Naive thymus-derived CD8-positive, alpha-beta T cell (primary cell): ENCODE measurements at regions not wholly inside any gene's neighbourhood (a gene's known extent, or its start where the extent isn't known, plus 50 kb on each side); places are given as distances from the start of the nearest gene placed in this dataset.

Source experiments
- ATAC-seq, 2 donors: fragments of 150-1000 bp; cut with Tn5 transposase in 1 of 2; sonication (Bioruptor Pico), chemical (Tn5 transposase) in 1 of 2; 1 replicate in 1 of 2; 2 replicates in 1 of 2; pipeline ENCODE4 v1.10.0; 2021; ENCODE audit warnings: mild to moderate bottlenecking in 2 of 2, moderate library complexity in 2 of 2
- POLR2A ChIA-PET: fragments of 350-600 bp; sonication (Branson Sonifier 250); formaldehyde crosslinking; loops from one replicate; lab custom pipeline; 2021; ENCODE audit warnings: antibody characterized with exemption; lab: Charles Lee
- DNase-seq, 10 donors: peaks; one replicate each; pipeline versions ENCODE4 v3.0.0 to v3.0.0-alpha.2; 2020 to 2022
- H3K27ac Mint-ChIP-seq, 10 donors: one replicate each; pipeline ENCODE4 v1.8.0; 2020 to 2022; ENCODE audit warnings: mild to moderate bottlenecking in 10 of 10, mixed read lengths in 10 of 10, moderate library complexity in 4 of 10, inconsistent platforms in 1 of 10
- H3K27me3 Mint-ChIP-seq, 5 donors: one replicate each; pipeline ENCODE4 v1.8.0; 2021 to 2022; ENCODE audit warnings: mixed read lengths in 5 of 5
- H3K36me3 Mint-ChIP-seq, 3 donors: one replicate each; pipeline ENCODE4 v1.8.0; 2020 to 2022; ENCODE audit warnings: mixed read lengths in 3 of 3, mild to moderate bottlenecking in 2 of 3, inconsistent platforms in 1 of 3
- H3K4me1 Mint-ChIP-seq, 4 donors: one replicate each; pipeline ENCODE4 v1.8.0; 2021 to 2022; ENCODE audit warnings: mixed read lengths in 4 of 4
- H3K4me3 Mint-ChIP-seq, 10 donors: one replicate each; pipeline ENCODE4 v1.8.0; 2020 to 2022; ENCODE audit warnings: mild to moderate bottlenecking in 10 of 10, mixed read lengths in 10 of 10, moderate library complexity in 6 of 10, inconsistent platforms in 1 of 10
- H3K9me3 Mint-ChIP-seq, 9 donors: one replicate each; pipeline ENCODE4 v1.8.0; 2020 to 2022; ENCODE audit warnings: mixed read lengths in 9 of 9, mild to moderate bottlenecking in 3 of 9, inconsistent platforms in 1 of 9, moderate library complexity in 1 of 9

DNA sequence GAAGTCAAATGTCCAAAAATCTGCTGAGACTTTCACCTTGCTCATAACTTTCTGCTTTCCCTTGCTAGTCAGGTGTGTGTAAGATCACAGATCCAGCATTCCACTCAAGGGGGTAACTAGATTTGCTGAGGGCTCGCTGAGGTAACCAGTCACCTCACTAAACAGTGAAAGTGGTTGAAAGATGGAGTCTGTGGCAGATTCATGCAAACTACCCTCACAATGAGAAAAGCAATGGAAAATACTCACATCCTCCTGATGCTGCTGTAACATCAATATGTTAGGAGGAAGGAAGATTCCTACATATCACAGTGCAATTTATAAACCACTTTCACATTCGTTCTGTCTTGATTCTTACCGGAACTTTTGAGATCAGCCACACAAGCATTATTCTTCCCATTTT lies 174.3 kb upstream of the BCL6 start:
- peaks cover 16 to 44% (median 37%) of the 10 kb centered on the region in 4 donors for H3K4me1 Mint-ChIP-seq
- POLR2A ChIA-PET: no interaction called here
- DNase-seq (no peak), ATAC-seq (peak; percentile 50 to 52)
- H3K4me3 Mint-ChIP-seq: peak overlapping the region; percentile 63 to 87 (median 83)
- H3K27ac Mint-ChIP-seq: peak overlapping the region; percentile 41 to 93 (median 87)
- peaks cover 0 to 9% (median under 1%) of the 10 kb centered on the region in 3 donors for H3K36me3 Mint-ChIP-seq
- peaks cover 0 to 6% (median under 1%) of the 10 kb centered on the region in 9 donors for H3K9me3 Mint-ChIP-seq
- no peaks in the 10 kb centered on the region for H3K27me3 Mint-ChIP-seq

DNA sequence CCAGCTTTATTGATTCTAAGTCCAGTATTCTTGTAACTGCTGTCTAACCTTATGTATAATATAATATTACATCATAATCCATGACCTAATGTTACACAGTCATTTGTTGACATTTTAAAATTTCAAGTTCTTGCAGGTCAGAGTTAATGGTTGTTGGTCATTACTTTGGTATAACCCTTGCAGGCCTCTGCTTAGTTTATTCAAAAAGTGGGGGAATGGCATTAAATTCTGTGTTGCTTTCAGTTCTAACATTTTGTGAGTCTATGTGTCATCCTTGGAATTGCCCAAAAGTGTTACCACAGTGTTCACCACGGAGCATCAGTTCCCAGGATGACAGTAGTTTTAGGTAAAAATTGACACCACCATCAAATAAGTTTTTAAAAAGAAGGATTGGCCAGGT lies 174.8 kb upstream of the BCL6 start:
- no peak for ATAC-seq
- peaks cover 0 to 9% (median 5%) of the 10 kb centered on the region in 9 donors for H3K9me3 Mint-ChIP-seq
- POLR2A ChIA-PET: no interaction called here

DNA sequence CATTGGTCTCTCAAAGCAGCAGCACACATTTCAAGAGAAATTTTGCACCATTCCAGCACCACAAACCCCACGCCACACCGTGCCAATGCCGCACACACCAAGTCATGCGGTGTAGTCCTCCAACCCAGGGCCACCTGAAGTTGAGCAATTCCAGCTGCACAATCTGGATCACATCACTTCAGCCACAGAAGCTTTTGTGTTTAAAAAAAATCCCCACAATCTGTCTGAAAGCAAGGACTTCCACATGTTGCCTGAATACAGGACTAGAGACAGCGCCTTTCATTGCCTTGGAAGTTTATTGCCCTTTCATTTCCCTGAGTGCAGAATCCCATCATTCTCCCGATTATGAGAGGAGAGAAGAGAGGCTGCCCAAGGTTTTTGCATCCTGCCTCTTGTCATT lies 175.6 kb upstream of the BCL6 start:
- H3K27ac Mint-ChIP-seq: peak overlapping the region in 3 of 10 donors; percentile 25 to 53 (median 42)

More for the DNA sequence above, 174.8 kb upstream of the BCL6 start:
- peak overlapping the region in 9 of 10 donors; percentile 63 to 87 (median 83) for H3K4me3 Mint-ChIP-seq
- H3K27me3 Mint-ChIP-seq: no peaks in the 10 kb centered on the region
- peaks cover 13 to 44% (median 37%) of the 10 kb centered on the region in 4 donors for H3K4me1 Mint-ChIP-seq
- peak overlapping the region in 7 of 10 donors; percentile 41 to 93 (median 88) for H3K27ac Mint-ChIP-seq
- peaks cover 0 to 11% (median 3%) of the 10 kb centered on the region in 3 donors for H3K36me3 Mint-ChIP-seq
- DNase-seq: no peak

DNA sequence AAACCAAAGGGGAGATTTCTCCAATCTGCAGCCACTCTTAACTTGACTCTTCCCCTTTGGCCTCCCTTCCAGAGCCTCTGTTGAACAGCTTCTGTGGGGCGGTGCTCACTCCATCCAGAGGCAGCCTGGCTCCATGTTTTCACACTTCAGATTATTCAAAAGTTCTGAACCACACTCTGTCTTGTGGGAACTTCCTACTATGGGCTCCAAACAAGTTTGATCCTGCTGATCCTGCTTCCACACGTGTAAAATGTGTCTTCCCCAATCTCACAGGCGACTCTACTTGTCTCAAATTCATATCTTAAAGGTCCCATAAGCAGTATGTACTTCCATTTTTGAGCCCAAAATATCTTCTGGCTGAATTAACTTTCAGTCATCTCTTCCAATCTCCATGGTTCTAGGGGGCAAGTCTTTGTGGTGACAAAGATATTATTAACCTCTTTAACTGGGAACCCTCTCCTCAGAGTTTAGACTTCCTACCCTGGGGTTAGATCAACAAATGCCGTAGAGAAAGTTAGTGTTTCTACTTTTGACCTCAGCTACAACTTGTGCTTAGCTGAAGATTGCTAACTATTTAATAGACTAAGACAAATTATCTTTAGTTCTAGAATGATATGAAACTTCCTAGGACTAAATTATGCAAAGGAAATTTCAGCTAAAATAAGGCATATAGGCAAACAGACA lies 176.3 kb upstream of the BCL6 start:
- no peak for DNase-seq
- Mint-ChIP-seq H3K9me3 (peaks cover 0 to 16% (median 7%) of the 10 kb centered on the region in 9 donors), H3K36me3 (peaks cover 0 to 11% (median 3%) of the 10 kb centered on the region in 3 donors), H3K4me3 (peak overlapping the region in 4 of 10 donors; percentile 13 to 52 (median 31)), H3K4me1 (peaks cover 17 to 51% (median 47%) of the 10 kb centered on the region in 4 donors), H3K27me3 (no peaks in the 10 kb centered on the region), H3K27ac (peak overlapping the region in 3 of 10 donors; percentile 26 to 53 (median 42))
- POLR2A ChIA-PET: interaction anchor here (0.7 to 1.0 kb wide), 2 partner anchors 916 to 1138 kb away, joined by 3 to 4 read pairs; partner anchors contain the start of gene EIF4A2
- ATAC-seq: no peak

More for the DNA sequence above, 175.6 kb upstream of the BCL6 start:
- POLR2A ChIA-PET: interaction anchor here (1.0 kb wide), 1 partner anchor 1138 kb away, joined by 3 read pairs; the partner anchor contains the start of gene EIF4A2
- no peak for ATAC-seq
- peaks cover 13 to 46% (median 40%) of the 10 kb centered on the region in 4 donors for H3K4me1 Mint-ChIP-seq
- no peak for DNase-seq
- peaks cover 0 to 16% (median 7%) of the 10 kb centered on the region in 9 donors for H3K9me3 Mint-ChIP-seq
- H3K4me3 Mint-ChIP-seq: peak overlapping the region in 4 of 10 donors; percentile 13 to 52 (median 28)
- no peaks in the 10 kb centered on the region for H3K27me3 Mint-ChIP-seq
- H3K36me3 Mint-ChIP-seq: peaks cover 0 to 11% (median 3%) of the 10 kb centered on the region in 3 donors

DNA sequence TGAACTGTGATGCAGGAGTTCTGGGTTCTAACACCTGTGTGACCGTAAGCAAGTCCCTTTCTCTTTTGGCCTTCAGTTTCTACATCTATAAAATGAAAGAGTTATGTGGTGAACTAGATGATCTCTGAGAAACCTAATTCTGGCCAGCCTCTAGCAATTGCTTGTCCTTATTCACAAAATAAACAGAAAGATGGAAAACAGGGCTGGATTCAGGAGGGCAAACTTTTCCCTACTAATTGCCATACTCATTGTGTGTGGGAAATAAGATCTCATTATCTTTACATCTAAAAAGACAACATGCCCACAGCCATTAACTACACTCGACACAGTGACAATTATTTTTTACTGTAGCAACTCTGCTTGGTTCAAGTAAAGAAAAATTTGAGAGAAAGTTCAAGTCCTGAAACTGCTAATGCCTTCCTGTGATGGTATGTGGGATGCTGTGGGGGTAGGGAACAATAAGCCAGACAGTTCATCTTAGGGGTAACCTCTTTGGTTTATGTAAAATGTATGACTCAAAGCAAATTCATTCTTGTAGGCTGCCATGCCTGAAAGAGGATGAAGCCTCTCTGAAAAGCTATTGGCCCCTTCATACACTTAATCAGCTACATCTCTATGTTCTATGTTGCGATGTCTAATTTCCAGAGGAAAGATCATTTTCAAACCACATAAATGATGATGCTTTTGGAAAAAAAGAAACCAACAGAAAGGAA lies 177.6 kb upstream of the BCL6 start:
- DNase-seq: no peak
- Mint-ChIP-seq H3K9me3 (peaks cover 0 to 16% (median 7%) of the 10 kb centered on the region in 9 donors), H3K27me3 (no peaks in the 10 kb centered on the region), H3K27ac (no peak overlapping the region), H3K4me1 (peaks cover 23 to 55% (median 53%) of the 10 kb centered on the region in 4 donors), H3K4me3 (no peak overlapping the region), H3K36me3 (peaks cover 0 to 11% (median 3%) of the 10 kb centered on the region in 3 donors)
- POLR2A ChIA-PET: no interaction called here
- no peak for ATAC-seq

DNA sequence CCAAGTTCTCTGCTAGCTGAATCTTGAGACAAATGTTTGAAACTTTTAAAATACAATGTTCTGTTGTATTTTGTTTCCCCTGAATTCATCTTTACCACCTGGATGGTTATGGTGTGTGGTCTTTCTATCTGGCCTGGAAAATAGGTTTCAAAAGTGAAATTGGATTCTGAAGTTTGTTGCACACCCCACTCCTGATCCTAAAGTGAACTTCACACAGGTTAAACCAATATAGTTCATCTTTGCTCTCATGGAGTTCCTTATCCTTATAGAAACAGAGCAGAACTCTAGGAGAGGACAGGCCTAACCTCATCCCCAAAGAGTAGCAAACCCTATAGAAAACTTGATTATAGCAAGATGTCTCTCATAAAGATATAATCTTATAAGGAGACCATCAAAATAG lies 179.4 kb upstream of the BCL6 start:
- Mint-ChIP-seq H3K4me3 (no peak overlapping the region), H3K36me3 (peaks cover 0 to 11% (median 3%) of the 10 kb centered on the region in 3 donors), H3K9me3 (peaks cover 0 to 16% (median 7%) of the 10 kb centered on the region in 9 donors), H3K27me3 (no peaks in the 10 kb centered on the region), H3K4me1 (peaks cover 15 to 49% (median 41%) of the 10 kb centered on the region in 4 donors), H3K27ac (no peak overlapping the region)
- ATAC-seq (no peak), DNase-seq (no peak)
- POLR2A ChIA-PET: no interaction called here

DNA sequence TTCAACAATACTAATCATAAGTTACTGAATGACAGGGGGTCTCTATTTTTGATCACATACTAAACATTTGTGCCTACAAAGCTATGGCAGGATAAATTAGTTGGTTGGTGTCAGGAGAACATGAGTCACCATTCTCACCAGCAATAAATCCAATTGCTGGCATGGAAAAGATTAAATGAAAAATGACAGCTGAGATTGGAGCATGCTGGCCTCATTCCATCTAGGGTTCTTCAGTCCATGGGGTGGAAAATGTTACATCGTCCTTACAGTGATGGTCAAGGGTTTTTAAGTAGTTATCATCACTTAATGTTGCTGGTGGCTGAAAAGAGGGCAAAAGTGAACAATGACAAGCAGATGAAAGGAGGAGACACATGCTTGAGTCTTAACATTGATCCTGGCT lies 180.1 kb upstream of the BCL6 start:
- ATAC-seq (no peak), DNase-seq (no peak)
- Mint-ChIP-seq H3K4me3 (no peak overlapping the region), H3K27me3 (no peaks in the 10 kb centered on the region), H3K36me3 (peaks cover 0 to 11% (median 3%) of the 10 kb centered on the region in 3 donors), H3K27ac (no peak overlapping the region), H3K9me3 (peaks cover 0 to 16% (median 7%) of the 10 kb centered on the region in 9 donors), H3K4me1 (peaks cover 13 to 44% (median 35%) of the 10 kb centered on the region in 4 donors)
- POLR2A ChIA-PET: no interaction called here

DNA sequence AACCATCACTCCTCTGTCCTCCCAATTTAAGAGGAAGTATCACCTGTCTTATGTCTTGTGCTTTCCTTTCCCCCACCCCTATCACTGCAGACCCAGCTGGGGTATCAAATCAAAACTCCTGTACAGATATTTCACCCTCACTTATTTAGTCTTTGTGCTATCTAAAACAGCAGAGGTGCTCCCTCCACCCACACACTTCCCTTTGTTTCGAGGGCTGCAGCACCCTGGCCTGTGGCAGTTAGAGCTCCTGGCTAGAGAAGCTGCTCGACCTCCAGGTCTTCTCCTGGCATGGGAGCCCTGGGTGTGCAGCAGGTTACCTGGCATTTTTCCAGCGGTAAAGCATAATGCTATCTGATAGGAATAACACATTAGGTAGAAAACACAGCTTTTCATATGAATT lies 181.4 kb upstream of the BCL6 start:
- DNase-seq: no peak
- H3K4me3 Mint-ChIP-seq: peak overlapping the region in 3 of 10 donors; percentile 7 to 66 (median 47)
- H3K27ac Mint-ChIP-seq: peak overlapping the region in 6 of 10 donors; percentile 2 to 63 (median 46)

DNA sequence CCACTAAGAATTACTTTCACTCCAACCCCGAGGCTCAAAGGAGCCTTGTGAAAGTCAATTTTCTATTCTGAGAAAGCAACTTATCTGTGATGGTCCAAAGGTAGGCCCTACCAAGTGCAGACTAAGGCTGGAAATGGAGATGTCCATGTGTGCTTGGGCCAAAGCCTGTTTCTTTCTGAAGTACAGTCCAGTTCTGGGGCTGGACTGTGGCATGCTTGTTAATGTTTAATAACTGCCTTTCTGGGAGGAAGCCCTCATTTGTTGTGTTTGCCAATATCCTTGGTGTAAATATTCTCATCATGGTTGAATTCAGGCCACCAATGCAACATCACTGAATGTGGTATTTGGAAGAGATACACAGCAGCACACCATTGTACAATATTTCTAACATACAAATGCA lies 182.3 kb upstream of the BCL6 start:
- H3K4me3 Mint-ChIP-seq: no peak overlapping the region
- DNase-seq (no peak), ATAC-seq (no peak)
- H3K27me3 Mint-ChIP-seq: no peaks in the 10 kb centered on the region
- peaks cover 12 to 33% (median 23%) of the 10 kb centered on the region in 4 donors for H3K4me1 Mint-ChIP-seq
- H3K36me3 Mint-ChIP-seq: peaks cover 0 to 11% (median 3%) of the 10 kb centered on the region in 3 donors
- POLR2A ChIA-PET: no interaction called here
- no peak overlapping the region for H3K27ac Mint-ChIP-seq
- peaks cover 0 to 16% (median 7%) of the 10 kb centered on the region in 9 donors for H3K9me3 Mint-ChIP-seq

More for the DNA sequence above, 181.4 kb upstream of the BCL6 start:
- peaks cover 0 to 11% (median 3%) of the 10 kb centered on the region in 3 donors for H3K36me3 Mint-ChIP-seq
- peaks cover 0 to 16% (median 7%) of the 10 kb centered on the region in 9 donors for H3K9me3 Mint-ChIP-seq
- peaks cover 12 to 35% (median 25%) of the 10 kb centered on the region in 4 donors for H3K4me1 Mint-ChIP-seq
- H3K27me3 Mint-ChIP-seq: no peaks in the 10 kb centered on the region
- POLR2A ChIA-PET: interaction anchor here (0.6 kb wide), 1 partner anchor 899 kb away, joined by 3 read pairs; no protein-coding TSS in a partner anchor
- no peak for ATAC-seq

DNA sequence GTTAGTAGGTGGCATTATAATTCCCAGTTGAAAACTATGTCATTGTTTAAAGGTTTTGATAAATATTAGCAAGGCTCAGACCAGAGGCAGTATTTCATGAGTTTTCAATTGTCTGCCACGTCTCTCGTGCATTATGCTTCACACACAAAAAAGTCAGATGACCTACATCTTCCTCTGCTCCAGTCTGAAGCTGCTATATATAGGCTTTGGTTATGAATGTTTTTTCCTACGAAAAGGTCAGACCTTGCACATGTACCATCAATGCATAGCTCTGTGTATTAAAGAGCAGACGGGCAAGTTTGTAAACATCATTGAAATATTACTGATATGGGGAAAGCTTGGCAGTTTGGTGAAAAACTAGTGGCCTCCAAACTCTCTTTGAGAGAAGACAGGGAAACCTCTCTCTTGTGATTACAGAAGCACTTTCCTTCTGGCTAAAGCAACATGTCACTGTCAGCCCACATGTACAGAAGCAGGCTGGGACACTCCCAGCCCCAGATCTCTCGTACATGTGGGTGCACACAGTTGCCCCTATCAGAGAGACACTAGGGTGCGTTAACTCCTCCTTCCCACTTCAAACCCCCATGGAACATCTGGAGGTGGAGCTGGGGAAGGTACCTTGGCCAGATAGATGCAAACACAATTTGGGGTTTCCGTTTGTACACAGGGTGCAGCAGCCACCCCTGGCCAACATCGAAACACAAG lies 184.0 kb upstream of the BCL6 start:
- no peak overlapping the region for H3K4me3 Mint-ChIP-seq
- no peak for DNase-seq
- peaks cover 0 to 5% (median 3%) of the 10 kb centered on the region in 3 donors for H3K36me3 Mint-ChIP-seq
- H3K4me1 Mint-ChIP-seq: peaks cover 12 to 33% (median 23%) of the 10 kb centered on the region in 4 donors
- no peak overlapping the region for H3K27ac Mint-ChIP-seq
- H3K9me3 Mint-ChIP-seq: peaks cover 0 to 11% (median 4%) of the 10 kb centered on the region in 9 donors
- no peaks in the 10 kb centered on the region for H3K27me3 Mint-ChIP-seq
- no peak for ATAC-seq
- POLR2A ChIA-PET: no interaction called here

DNA sequence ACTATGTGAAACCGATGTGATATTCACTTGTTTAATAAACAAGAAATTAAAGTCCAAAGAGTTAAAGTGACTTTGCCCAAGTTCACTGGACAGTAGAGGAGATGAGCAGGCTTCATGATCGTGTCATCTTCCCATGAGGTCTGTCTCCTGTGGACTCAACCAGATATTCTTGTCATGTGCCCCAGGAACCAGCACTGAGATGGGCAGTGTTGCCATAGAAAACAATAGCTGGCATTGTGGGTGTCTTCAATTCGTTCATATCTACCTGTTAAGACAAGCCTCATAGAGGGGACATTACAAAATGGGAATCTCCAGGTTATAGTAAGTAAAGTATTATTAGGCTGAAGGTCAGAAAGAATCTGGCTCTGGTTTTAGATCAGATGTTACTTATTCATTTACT lies 184.8 kb upstream of the BCL6 start:
- no peak for DNase-seq
- Mint-ChIP-seq H3K4me3 (no peak overlapping the region), H3K27ac (no peak overlapping the region), H3K36me3 (no peaks in the 10 kb centered on the region), H3K27me3 (no peaks in the 10 kb centered on the region), H3K4me1 (peaks cover 14 to 34% (median 23%) of the 10 kb centered on the region in 4 donors), H3K9me3 (peaks cover 0 to 7% (median 0%) of the 10 kb centered on the region in 9 donors)
- POLR2A ChIA-PET: no interaction called here
- ATAC-seq: no peak

DNA sequence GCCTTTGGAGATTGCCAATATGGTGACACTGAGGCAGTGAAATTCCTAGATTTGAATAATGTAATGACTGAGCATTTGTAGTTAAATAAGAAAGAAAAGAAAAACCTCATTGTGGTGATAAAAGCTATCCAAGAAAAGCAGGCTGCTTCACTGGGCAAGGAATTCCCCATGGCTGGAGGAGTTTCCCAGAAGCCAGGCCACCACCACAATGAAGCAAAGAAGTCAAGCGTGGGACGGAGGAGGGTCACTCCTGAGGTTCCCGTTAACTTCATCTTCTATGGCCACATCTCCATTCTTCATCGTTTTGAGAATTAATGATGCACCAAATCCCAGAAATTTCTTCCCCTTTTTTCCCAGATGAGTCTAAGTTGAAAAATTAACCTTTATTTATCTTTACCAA lies 185.8 kb upstream of the BCL6 start:
- no peak for ATAC-seq
- POLR2A ChIA-PET: no interaction called here
- DNase-seq: no peak
- no peaks in the 10 kb centered on the region for H3K9me3 Mint-ChIP-seq
- no peak overlapping the region for H3K27ac Mint-ChIP-seq
- no peaks in the 10 kb centered on the region for H3K27me3 Mint-ChIP-seq
- H3K36me3 Mint-ChIP-seq: no peaks in the 10 kb centered on the region
- H3K4me1 Mint-ChIP-seq: peaks cover 18 to 37% (median 24%) of the 10 kb centered on the region in 4 donors
- H3K4me3 Mint-ChIP-seq: no peak overlapping the region
